ACHN (cell line): ENCODE measurements at regions not wholly inside any gene's neighbourhood (a gene's known extent, or its start where the extent isn't known, plus 50 kb on each side); places are given as distances from the start of the nearest gene placed in this dataset.
A peak's percentile ranks its signal among the peaks of the same experiment; 100 is the strongest.

ENCODE experiments used
- DNase-seq: peaks from one replicate; pipeline ENCODE4 v3.0.0-alpha.2; 2015
- in situ Hi-C: cut with HindIII; loops from 2 replicates; pipeline ENCODE4 v1.10.0; 2017; ENCODE audit warnings: low sequenced_read_pairs, low pct_ligation_motif_present, low pct_unique_long_range_greater_than_20kb

GRCh38 chr12:67820694-67821093, 168.6 kb upstream of the IFNG-AS1 start:
- in situ Hi-C loops: no loop called here
- DNase-seq: no peak

- in situ Hi-C loops: no loop called here
Measured at GRCh38 chr12:67822826-67823225, 166.4 kb upstream of the IFNG-AS1 start.

GRCh38 chr12:67826148-67826547, 163.1 kb upstream of the IFNG-AS1 start:
- peak; percentile 8 for DNase-seq
- in situ Hi-C loops: no loop called here

More at GRCh38 chr12:67822826-67823225, 166.4 kb upstream of the IFNG-AS1 start:
- no peak for DNase-seq

- in situ Hi-C loops: no loop called here
- peak; percentile 72 for DNase-seq
Measured at GRCh38 chr12:67826946-67827720, 162.1 kb upstream of the IFNG-AS1 start.

- in situ Hi-C loops: no loop called here
- DNase-seq: peak; percentile 98
Measured at GRCh38 chr12:67827820-67828383, 161.3 kb upstream of the IFNG-AS1 start.

- in situ Hi-C loops: no loop called here
Measured at GRCh38 chr12:67829896-67830295, 159.4 kb upstream of the IFNG-AS1 start.

GRCh38 chr12:67832155-67832554, 157.1 kb upstream of the IFNG-AS1 start:
- DNase-seq: no peak
- in situ Hi-C loops: no loop called here

More at GRCh38 chr12:67829896-67830295, 159.4 kb upstream of the IFNG-AS1 start:
- DNase-seq: no peak

- in situ Hi-C loops: no loop called here
- no peak for DNase-seq
Measured at GRCh38 chr12:67833602-67834001, 155.6 kb upstream of the IFNG-AS1 start.

GRCh38 chr12:67837876-67838275, 151.4 kb upstream of the IFNG-AS1 start:
- in situ Hi-C loops: no loop called here
- no peak for DNase-seq

GRCh38 chr12:67842124-67842523, 147.1 kb upstream of the IFNG-AS1 start:
- DNase-seq: no peak
- in situ Hi-C loops: no loop called here

- in situ Hi-C loops: no loop called here
- no peak for DNase-seq
Measured at GRCh38 chr12:67843257-67843656, 146.0 kb upstream of the IFNG-AS1 start.

GRCh38 chr12:67852701-67853100, 136.5 kb upstream of the IFNG-AS1 start:
- in situ Hi-C loops: no loop called here
- DNase-seq: no peak

GRCh38 chr12:67853204-67853603, 136.0 kb upstream of the IFNG-AS1 start:
- in situ Hi-C loops: no loop called here
- no peak for DNase-seq

- no peak for DNase-seq
- in situ Hi-C loops: no loop called here
Measured at GRCh38 chr12:67854351-67854750, 134.9 kb upstream of the IFNG-AS1 start.

GRCh38 chr12:67855103-67855502, 134.1 kb upstream of the IFNG-AS1 start:
- in situ Hi-C loops: no loop called here
- no peak for DNase-seq

GRCh38 chr12:67871231-67871630, 118.0 kb upstream of the IFNG-AS1 start:
- no peak for DNase-seq
- in situ Hi-C loops: no loop called here

- in situ Hi-C loops: no loop called here
- DNase-seq: no peak
Measured at GRCh38 chr12:67873355-67873754, 115.9 kb upstream of the IFNG-AS1 start.

- DNase-seq: no peak
- in situ Hi-C loops: no loop called here
Measured at GRCh38 chr12:67876305-67876915, 112.8 kb upstream of the IFNG-AS1 start.

- in situ Hi-C loops: no loop called here
- no peak for DNase-seq
Measured at GRCh38 chr12:67877727-67878126, 111.5 kb upstream of the IFNG-AS1 start.

GRCh38 chr12:67879937-67880336, 109.3 kb upstream of the IFNG-AS1 start:
- in situ Hi-C loops: no loop called here
- no peak for DNase-seq
